Putamen (tissue), 1 donor: ENCODE measurements at regions not wholly inside any gene's neighbourhood (a gene's known extent, or its start where the extent isn't known, plus 50 kb on each side); places are given as distances from the start of the nearest gene placed in this dataset.
"Not testable (repeated sequence)": the region's sequence is repeated elsewhere in the genome, so short reads cannot be mapped to it uniquely, and the experiment has no call there.

Source experiments
- DNase-seq: peaks from one replicate; pipeline ENCODE4 v3.0.0-alpha.2; 2016; ENCODE audit warnings: low spot score

GRCh38 chr18:38301621-38302020 is 736.0 kb upstream of the CELF4 start:
- DNase-seq = no peak

- DNase-seq = no peak
These were observed 732.3 kb upstream of the CELF4 start for GRCh38 chr18:38297910-38298309.

GRCh38 chr18:38290229-38290628 is 724.6 kb upstream of the CELF4 start:
- DNase-seq = no peak

GRCh38 chr18:38284972-38285371 is 719.4 kb upstream of the CELF4 start:
- DNase-seq = no peak

- no peak for DNase-seq
These were observed 697.5 kb upstream of the CELF4 start for GRCh38 chr18:38263066-38263465.

- no peak for DNase-seq
These were observed 697.1 kb upstream of the CELF4 start for GRCh38 chr18:38262661-38263060.

GRCh38 chr18:38257661-38258060 is 692.1 kb upstream of the CELF4 start:
- DNase-seq = no peak

GRCh38 chr18:38256366-38256765 is 690.8 kb upstream of the CELF4 start:
- no peak for DNase-seq

- DNase-seq = no peak
These were observed 685.4 kb upstream of the CELF4 start for GRCh38 chr18:38250971-38251370.

GRCh38 chr18:38244480-38244879 is 678.9 kb upstream of the CELF4 start:
- no peak for DNase-seq

GRCh38 chr18:38243291-38243690 is 677.7 kb upstream of the CELF4 start:
- no peak for DNase-seq

GRCh38 chr18:38241736-38242135 is 676.1 kb upstream of the CELF4 start:
- no peak for DNase-seq

- no peak for DNase-seq
These were observed 675.6 kb upstream of the CELF4 start for GRCh38 chr18:38241216-38241615.

- no peak for DNase-seq
These were observed 674.0 kb upstream of the CELF4 start for GRCh38 chr18:38239606-38240005.

GRCh38 chr18:38237796-38238195 is 672.2 kb upstream of the CELF4 start:
- no peak for DNase-seq

- DNase-seq = no peak
These were observed 656.0 kb upstream of the CELF4 start for GRCh38 chr18:38221476-38222100.

GRCh38 chr18:38198956-38199355 is 633.4 kb upstream of the CELF4 start:
- DNase-seq = no peak

GRCh38 chr18:38198526-38198925 is 632.9 kb upstream of the CELF4 start:
- no peak for DNase-seq

GRCh38 chr18:38186491-38186890 is 620.9 kb upstream of the CELF4 start:
- DNase-seq = no peak

- DNase-seq = no peak
These were observed 609.0 kb upstream of the CELF4 start for GRCh38 chr18:38174594-38174993.

GRCh38 chr18:38174173-38174572 is 608.6 kb upstream of the CELF4 start:
- DNase-seq = no peak

GRCh38 chr18:38170845-38171244 is 605.2 kb upstream of the CELF4 start:
- no peak for DNase-seq

- no peak for DNase-seq
These were observed 602.0 kb upstream of the CELF4 start for GRCh38 chr18:38167623-38168022.

GRCh38 chr18:38153116-38153515 is 587.5 kb upstream of the CELF4 start:
- not testable (repeated sequence) for DNase-seq

- no peak for DNase-seq
These were observed 551.1 kb upstream of the CELF4 start for GRCh38 chr18:38116716-38117115.
